Stomach (tissue), 8 donors: ENCODE measurements at regions not wholly inside any gene's neighbourhood (a gene's known extent, or its start where the extent isn't known, plus 50 kb on each side); places are given as distances from the start of the nearest gene placed in this dataset.

Source experiments
- DNase-seq, 2 donors: peaks; one replicate each; pipeline versions ENCODE4 v3.0.0 to v3.0.0-alpha.2; 2013 to 2019
- H3K27ac ChIP-seq, 5 donors: fragments of 200-600 bp in 4 of 5; sonication (generic) in 4 of 5; one replicate each; pipeline ENCODE4 v1.5.1; 2013 to 2019; ENCODE audit warnings: mild to moderate bottlenecking in 1 of 5, moderate library complexity in 1 of 5
- H3K27me3 ChIP-seq, 3 donors: fragments of 200-600 bp; sonication (generic); one replicate each; pipeline ENCODE4 v1.5.1; 2017 to 2019; ENCODE audit warnings: mixed run types in 1 of 3
- H3K36me3 ChIP-seq, 4 donors: fragments of 200-600 bp; sonication (generic); 1 replicate in 3 of 4; 2 replicates in 1 of 4; pipeline ENCODE4 v1.5.1; 2016 to 2019
- H3K4me1 ChIP-seq, 4 donors: fragments of 200-600 bp; sonication (generic); one replicate each; pipeline ENCODE4 v1.5.1; 2016 to 2019
- H3K4me3 ChIP-seq, 4 donors: fragments of 200-600 bp; sonication (generic) in 3 of 4; one replicate each; pipeline ENCODE4 v1.5.1; 2016 to 2019; ENCODE audit warnings: mild to moderate bottlenecking in 1 of 4
- H3K9me3 ChIP-seq, 4 donors: fragments of 200-600 bp; sonication (generic); one replicate each; pipeline ENCODE4 v1.5.1; 2016 to 2019
- CTCF ChIP-seq, 7 experiments: fragments of 450-650 bp in 4 of 7; fragments of 200-600 bp in 3 of 7; sonication (generic) in 3 of 7; IDR thresholded peaks; one replicate each; pipeline ENCODE4 v1.5.1; 2016 to 2019; ENCODE audit warnings: antibody characterized with exemption in 7 of 7, control low read depth in 2 of 7, mild to moderate bottlenecking in 1 of 7
- EP300 ChIP-seq: sonication (generic); formaldehyde crosslinking; IDR thresholded peaks from one replicate; pipeline ENCODE4 v1.6.1; 2017; ENCODE audit warnings: antibody characterized with exemption
- POLR2A ChIP-seq, 4 donors: fragments of 450-650 bp; IDR thresholded peaks; one replicate each; pipeline ENCODE4 v1.6.1; 2016; ENCODE audit warnings: antibody characterized with exemption in 4 of 4, control low read depth in 2 of 4, mild to moderate bottlenecking in 1 of 4, moderate library complexity in 1 of 4
- POLR2AphosphoS5 ChIP-seq, 3 donors: sonication (generic); formaldehyde crosslinking; IDR thresholded peaks; one replicate each; pipeline ENCODE4 v1.6.1; 2016; ENCODE audit warnings: antibody characterized with exemption in 3 of 3
- WGBS, 5 donors: extraction: QIAGEN DNeasy Blood & Tissue Kit in 3 of 5; methylation state at CpG; one replicate each; pipeline versions ENCODE4 v1.1.5 to v1.1.7; 2013 to 2018; 5-methylcytosine and 5-hydroxymethylcytosine counted together
- intact Hi-C: fragments of 100-400 bp; cut with DNase I; formaldehyde crosslinking; loops from one replicate; pipeline ENCODE4 v1.15.1; 2023; ENCODE audit warnings: low total_unique reads
- donor health status: healthy with polysubstance abuse.
- donor health status: Bipolar disorder and iron deficiency.
- donor health status: healthy.

GRCh38 chr4:181138116-181138515 lies 1105.1 kb upstream of the TENM3 start:
- Histone ChIP-seq H3K27ac (no peak overlapping the region), H3K36me3 (no peaks in the 10 kb centered on the region), H3K9me3 (no peaks in the 10 kb centered on the region), H3K27me3 (peaks cover 0 to 3% (median 0%) of the 10 kb centered on the region in 3 donors), H3K4me1 (no peaks in the 10 kb centered on the region), H3K4me3 (no peak overlapping the region)
- 88 to 96% (median 93%) methylated on average over 8 of the region's 8 CpGs for WGBS, 5 donors
- no peak for DNase-seq
- TF ChIP-seq POLR2AphosphoS5 (IDR thresholded peaks at IDR 0.05) (no peak), CTCF (IDR thresholded peaks at IDR 0.05) (no peak), POLR2A (IDR thresholded peaks at IDR 0.05) (no peak), EP300 (no peak)
- intact Hi-C loops: no loop called here

- TF ChIP-seq POLR2A (IDR thresholded peaks at IDR 0.05) (no peak), CTCF (IDR thresholded peaks at IDR 0.05) (no peak), EP300 (no peak), POLR2AphosphoS5 (IDR thresholded peaks at IDR 0.05) (no peak)
- H3K27me3 ChIP-seq: peaks cover 0 to 3% (median 0%) of the 10 kb centered on the region in 3 donors
- intact Hi-C loops: loop anchor here (5.0 kb wide), 1 partner anchor 387 kb away; no protein-coding TSS in a partner anchor
- H3K27ac ChIP-seq: no peak overlapping the region
- no peak overlapping the region for H3K4me3 ChIP-seq
- WGBS, 5 donors: 54 to 65% (median 61%) methylated on average over 6 of the region's 6 CpGs
- no peaks in the 10 kb centered on the region for H3K36me3 ChIP-seq
- no peaks in the 10 kb centered on the region for H3K4me1 ChIP-seq
- no peaks in the 10 kb centered on the region for H3K9me3 ChIP-seq
- no peak for DNase-seq
Measured at GRCh38 chr4:181140037-181140603, 1103.1 kb upstream of the TENM3 start.

- H3K27me3 ChIP-seq: peaks cover 0 to 3% (median 0%) of the 10 kb centered on the region in 3 donors
- H3K4me1 ChIP-seq: no peaks in the 10 kb centered on the region
- no peak overlapping the region for H3K4me3 ChIP-seq
- peak in 1 of 3 donors; percentile 13 for TF ChIP-seq POLR2AphosphoS5 (IDR thresholded peaks at IDR 0.05)
- TF ChIP-seq CTCF (IDR thresholded peaks at IDR 0.05): peak in 5 of 7 experiments; percentile 64 to 94 (median 79)
- TF ChIP-seq EP300: no peak
- TF ChIP-seq POLR2A (IDR thresholded peaks at IDR 0.05): no peak
- intact Hi-C loops: loop anchor here (5.0 kb wide), 1 partner anchor 384 kb away; no protein-coding TSS in a partner anchor
- no peaks in the 10 kb centered on the region for H3K36me3 ChIP-seq
- WGBS, 5 donors: 0 to 5% (median 3%) methylated on average over 7 of the region's 7 CpGs
- no peak overlapping the region for H3K27ac ChIP-seq
- DNase-seq: peak; percentile 85 to 93
- no peaks in the 10 kb centered on the region for H3K9me3 ChIP-seq
Measured at GRCh38 chr4:181143250-181143854, 1099.8 kb upstream of the TENM3 start.

GRCh38 chr4:181146051-181146450 lies 1097.2 kb upstream of the TENM3 start:
- intact Hi-C loops: no loop called here
- no peaks in the 10 kb centered on the region for H3K9me3 ChIP-seq
- H3K27ac ChIP-seq: no peak overlapping the region
- peaks cover 0 to 3% (median 0%) of the 10 kb centered on the region in 3 donors for H3K27me3 ChIP-seq
- TF ChIP-seq CTCF (IDR thresholded peaks at IDR 0.05) (no peak), POLR2A (IDR thresholded peaks at IDR 0.05) (no peak), POLR2AphosphoS5 (IDR thresholded peaks at IDR 0.05) (no peak), EP300 (no peak)
- 57 to 83% (median 82%) methylated on average over 1 of the region's 1 CpG for WGBS, 5 donors
- H3K4me3 ChIP-seq: no peak overlapping the region
- H3K36me3 ChIP-seq: no peaks in the 10 kb centered on the region
- H3K4me1 ChIP-seq: no peaks in the 10 kb centered on the region
- peak in 1 of 2 donors; percentile 13 for DNase-seq
